GM18507 (cell line): ENCODE measurements at regions not wholly inside any gene's neighbourhood (a gene's known extent, or its start where the extent isn't known, plus 50 kb on each side); places are given as distances from the start of the nearest gene placed in this dataset.
"Not testable (repeated sequence)": the region's sequence is repeated elsewhere in the genome, so short reads cannot be mapped to it uniquely, and the experiment has no call there.

ENCODE experiments used
- DNase-seq: peaks from one replicate; pipeline ENCODE4 v3.0.0; 2011; ENCODE audit warnings: low read depth; ENCODE audit not compliant: insufficient read length; ENCODE audit errors: extremely low spot score
- FAIRE-seq: peaks from 2 replicates; lab custom pipeline; 2011; peaks lifted over from hg19 to GRCh38; lab: Jason Lieb, UNC

DNA sequence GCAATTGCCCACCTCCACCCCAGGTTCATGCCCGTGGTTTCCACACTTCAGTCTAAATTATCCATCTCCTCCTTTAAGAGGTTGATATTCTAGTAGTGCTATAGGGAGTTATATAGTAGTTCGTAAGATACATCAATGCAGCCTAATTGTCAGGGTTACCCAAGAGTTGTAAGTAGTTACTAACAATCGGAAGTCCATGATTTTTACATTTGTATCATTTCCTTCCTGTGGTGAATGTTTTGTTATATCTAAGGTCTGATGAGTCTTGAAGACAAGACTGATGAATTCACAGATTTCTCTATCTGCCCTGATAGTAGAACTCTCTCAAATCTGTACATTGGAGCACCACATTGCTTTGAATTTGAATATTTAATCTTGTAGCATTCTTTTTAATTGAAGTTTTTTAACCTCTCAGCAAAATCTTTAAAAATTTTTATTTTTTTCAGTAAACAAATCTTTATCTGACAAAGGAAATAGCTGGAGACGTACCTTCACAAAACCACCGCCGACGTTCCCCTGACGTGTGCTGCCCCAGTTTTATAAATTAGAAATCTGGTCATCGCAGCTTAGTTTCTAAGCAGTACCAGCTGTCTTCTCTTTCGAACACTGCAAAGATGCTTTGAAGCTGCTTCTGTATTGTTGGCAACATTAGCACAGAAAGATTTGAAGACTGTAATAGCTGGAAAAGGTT, 264.5 kb downstream of the SOCS6 start:
- no peak for FAIRE-seq
- no peak for DNase-seq

DNA sequence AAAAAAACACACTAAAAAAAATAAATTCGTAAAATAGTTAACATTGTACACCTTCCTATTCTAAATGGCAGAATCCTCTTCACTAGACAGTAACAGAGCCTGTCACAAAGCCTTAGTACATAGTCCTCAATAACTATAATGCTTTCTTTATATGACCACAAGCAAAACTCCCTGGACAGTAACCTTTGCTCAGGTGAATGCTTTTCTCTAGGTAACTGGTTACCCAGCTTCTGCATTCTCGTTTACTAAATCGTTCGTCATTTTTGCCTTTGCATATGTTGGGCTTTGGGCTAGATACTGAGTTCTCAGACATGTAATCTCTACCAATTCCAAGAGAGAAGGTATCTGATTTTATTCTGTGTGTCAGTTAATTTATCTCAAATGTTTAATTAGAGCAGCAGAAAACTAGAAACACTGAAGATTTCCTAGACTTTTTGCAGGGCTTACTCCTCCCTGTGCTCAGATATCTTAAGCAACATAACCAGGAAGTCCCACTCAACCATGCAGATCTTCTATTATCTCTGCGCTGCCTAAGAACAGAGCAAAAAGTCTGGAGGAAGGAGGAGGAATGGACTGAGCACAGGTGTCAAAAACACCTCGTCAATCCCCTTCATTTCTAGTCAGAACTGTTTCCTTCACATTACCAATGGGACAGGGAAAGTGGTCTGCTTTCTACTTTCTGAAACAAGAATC, 247.7 kb downstream of the SOCS6 start:
- DNase-seq (no peak), FAIRE-seq (no peak)

DNA sequence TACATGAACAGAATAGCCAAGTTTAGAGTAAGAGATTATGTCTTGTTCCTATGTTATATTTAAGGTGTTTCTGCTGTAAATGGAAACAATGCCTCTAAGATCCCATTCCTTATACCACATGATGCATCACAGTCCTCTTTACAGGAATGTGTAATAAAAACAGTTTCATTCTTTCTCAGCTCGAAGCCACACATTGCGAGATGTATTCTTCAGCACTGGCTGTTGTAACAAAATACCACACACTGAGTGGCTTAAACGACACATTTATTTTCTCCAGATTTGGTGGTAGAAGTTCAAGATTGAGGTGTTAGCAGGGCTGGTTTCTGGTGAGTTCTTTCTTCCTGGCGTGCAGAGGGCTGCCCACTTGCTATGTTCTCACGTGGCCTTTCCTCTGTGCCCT, 246.2 kb downstream of the SOCS6 start:
- FAIRE-seq: no peak
- no peak for DNase-seq

DNA sequence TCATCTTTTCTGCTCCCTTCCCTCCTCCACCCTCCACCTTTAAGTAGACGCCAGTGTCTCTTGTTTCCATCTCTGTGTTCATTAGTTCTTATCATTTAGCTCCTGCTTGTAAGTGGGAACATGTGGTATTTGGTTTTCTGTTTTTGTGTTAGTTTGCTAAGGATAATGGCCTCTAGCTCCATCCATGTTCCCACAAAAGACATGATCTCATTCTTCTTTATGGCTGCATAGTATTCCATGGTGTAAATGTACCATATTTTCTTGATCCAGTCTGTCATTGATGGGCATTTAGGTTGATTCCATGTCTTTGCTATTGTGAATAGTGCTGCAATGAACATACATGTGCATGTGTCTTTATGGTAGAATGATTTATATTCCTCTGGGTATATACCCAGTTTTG, 236.5 kb downstream of the SOCS6 start:
- not testable (repeated sequence) for FAIRE-seq, DNase-seq

DNA sequence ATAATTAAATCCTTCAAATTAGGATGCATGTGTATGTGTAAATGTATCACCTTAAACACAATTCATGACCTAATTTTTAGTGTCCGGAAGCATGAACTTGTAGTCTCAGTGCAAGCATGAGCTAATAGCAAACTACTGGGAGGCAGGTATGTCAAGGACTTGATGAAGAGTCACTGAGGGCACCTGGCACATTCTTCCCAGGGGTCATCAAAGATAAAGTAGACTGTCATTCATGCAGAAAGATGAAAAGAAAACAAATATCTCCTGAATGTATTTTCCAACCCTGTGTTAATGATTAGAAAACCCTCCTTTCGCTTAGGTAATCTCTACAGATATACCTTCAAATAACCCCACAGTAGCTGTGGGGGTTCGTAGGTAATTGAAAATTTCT, 234.9 kb downstream of the SOCS6 start:
- DNase-seq: no peak
- no peak for FAIRE-seq

DNA sequence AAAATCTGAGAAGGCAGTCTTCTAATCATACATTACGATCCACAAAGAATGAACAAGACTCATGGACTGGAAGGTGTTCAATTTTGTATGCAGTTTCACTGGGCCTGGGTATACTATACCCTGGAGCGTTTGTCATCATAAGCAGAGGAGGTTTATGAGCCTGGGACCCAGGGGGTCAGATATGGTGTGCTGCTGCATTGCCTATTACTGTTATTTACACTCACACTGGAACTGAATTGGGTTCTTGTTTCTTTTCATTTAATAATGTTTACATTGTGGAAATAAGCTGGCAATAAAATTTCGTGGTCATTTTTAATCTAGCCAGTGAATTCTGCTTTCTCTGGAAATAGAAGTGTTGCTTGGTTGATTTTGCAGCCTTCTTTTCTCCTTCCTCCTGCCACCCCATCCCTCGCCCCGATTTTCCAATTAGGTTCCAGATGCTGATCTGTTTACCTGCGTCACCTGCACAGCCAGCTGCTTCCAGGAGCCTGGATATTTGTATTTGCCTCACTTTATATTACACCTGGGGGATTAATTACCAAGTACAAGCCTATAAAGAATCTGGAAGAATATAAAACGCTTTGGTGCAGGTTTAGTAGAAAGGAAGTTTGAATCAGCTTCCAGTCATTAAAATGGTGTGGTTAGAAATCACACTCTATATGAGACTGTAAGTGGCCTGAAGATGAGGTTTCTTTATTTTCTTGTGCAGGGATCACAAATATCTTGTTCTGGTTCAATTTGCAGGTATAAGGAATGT, 234.4 kb downstream of the SOCS6 start:
- no peak for DNase-seq
- no peak for FAIRE-seq

DNA sequence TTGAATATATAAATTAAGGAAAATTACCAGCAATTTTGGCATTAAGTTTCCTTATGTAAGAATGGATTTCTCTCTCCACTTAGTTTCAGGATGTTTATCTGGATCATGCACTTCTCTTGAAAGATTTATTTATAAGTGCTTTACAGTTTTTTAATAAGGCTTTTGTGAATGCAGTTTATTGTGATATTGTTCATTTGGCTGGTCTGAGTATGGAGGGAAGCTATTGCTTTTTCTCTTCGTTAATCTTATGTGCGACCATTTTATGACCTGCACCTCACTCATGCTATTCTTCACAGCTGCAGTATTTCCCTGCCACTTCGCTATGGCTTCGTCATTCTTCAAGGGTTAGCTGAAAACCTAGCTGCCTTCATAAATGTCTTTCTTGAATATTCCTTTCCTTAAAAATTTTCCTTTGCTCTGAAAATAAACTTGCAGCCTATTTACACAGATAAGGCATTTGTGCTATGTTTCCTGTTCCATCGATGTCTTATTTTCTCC, 233.4 kb downstream of the SOCS6 start:
- FAIRE-seq (no peak), DNase-seq (no peak)

DNA sequence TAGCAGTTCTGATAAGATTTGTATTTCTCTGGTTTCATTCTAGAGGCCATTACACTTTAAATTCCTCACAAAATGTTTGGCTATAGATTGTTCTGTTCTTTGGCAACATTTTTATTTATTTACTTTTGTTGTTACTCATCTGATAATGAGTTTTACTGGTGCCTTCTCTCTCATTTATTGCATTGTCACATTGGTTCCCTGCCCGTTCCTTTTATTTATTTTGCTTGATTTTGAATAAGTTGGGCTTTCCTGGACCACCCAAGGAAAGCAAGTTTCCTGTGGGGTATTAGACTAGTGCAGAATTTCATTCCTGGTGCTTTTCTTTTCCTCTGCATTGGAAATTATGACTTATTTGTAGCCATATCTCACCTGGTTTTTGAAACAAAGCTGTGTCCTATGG, 232.0 kb downstream of the SOCS6 start:
- FAIRE-seq: no peak
- DNase-seq: no peak

DNA sequence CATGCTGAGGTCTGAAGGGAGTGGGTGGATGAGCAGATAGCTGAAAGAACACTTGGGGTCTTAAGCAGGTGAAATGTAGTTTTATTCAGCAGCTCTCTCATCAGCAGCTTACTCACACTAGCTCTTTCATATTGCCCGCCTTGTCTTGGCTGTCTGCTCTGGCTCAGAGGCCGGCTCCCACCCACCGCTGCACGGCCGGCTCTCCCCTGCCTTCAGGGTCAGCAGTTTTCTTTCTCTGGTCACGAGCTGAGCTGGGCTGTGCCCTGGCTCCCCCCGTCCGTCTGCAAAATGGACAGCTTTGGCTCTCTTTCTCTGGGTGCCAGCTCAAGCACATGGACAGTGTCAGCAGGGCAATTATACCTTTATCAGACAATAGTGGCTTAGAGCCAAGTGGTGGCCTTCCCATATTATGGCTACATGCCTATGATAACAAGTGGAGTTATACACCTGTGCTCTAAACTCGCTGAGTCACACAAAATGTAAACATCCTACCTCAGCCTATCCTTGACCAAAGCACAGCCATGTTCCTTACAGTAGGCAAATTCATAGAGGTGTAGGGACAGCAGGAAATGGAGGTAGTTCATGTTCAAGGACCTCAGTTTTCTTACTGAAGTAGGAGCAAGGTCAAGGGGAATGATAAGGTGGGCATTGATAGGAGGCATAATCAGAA, 224.8 kb downstream of the SOCS6 start:
- no peak for FAIRE-seq

DNA sequence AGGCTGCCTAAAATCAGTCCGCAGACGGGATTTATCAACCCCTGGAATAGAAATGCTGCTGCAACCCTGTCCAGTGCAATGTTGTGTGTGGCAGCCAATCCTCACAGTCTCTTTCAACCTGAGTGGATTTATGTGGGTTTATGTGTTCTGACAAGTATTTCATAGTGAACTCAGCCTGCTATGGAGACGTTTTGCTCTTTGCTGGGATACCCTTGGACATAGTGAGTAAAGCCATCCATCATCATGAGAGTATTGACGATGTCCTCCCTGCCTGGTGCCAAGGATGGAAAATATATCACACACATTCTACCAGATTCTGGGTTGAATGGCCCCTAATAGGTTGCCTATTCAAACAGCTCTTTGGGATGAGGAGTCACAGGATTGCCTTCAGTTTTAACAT, 219.1 kb downstream of the SOCS6 start:
- DNase-seq: no peak
- FAIRE-seq: no peak

More for the DNA sequence above, 224.8 kb downstream of the SOCS6 start:
- DNase-seq: no peak

DNA sequence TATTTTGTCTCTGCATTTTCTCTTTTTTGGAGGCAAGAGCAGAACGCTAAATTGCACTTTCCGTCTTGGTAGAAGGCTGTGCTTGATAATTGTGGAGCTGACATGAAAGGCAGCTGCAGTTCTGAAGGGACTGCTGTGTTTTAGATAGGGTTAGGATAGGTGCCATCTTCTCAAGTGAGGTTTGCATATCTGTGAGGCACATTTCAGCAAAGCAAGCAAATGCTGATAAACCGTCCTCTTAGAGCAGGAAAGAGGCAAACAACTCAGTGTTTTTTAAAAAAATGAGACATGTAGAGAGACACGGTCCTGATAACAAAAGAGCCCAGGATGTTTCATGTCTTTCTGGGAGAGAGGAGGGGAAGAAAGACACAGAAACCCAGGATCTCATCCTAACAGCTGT, 217.7 kb downstream of the SOCS6 start:
- FAIRE-seq: no peak
- no peak for DNase-seq

DNA sequence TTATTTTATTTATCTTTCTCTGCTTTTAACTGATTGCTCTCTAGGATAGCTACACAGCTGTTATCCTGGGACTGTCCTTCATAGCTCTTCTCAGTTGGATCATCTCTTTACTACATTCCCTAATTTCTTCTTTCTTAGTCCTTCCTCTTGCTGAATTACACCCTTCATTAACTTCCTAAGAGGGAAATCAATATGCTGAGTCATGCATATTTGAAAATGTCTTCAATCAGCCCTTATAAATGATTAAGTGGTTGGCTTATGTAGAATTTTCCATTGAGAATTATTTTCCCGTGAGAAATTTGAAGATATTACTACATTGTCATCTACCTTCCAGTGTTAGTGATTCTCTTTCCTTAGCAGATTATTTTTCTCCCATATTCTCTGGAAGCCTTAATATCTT, 214.2 kb downstream of the SOCS6 start:
- FAIRE-seq (no peak), DNase-seq (no peak)

DNA sequence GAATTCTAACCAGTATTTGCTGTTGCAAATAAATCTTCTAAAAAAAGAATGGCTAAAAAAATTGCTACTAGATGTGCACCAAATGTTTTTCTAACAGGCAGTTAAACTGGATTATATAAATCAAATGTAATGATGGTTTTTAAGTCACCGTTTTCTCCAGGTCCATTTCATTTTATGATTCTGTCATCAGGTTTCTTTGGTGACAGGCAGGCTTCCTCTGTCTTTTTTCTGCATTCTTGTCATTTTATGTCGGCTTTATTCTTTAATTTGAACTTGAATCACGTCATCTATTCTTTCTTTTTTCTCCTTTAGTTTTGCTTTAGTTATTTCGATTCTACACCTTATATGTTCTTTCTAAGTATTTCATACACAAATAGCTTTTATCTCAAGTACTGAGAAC, 212.5 kb downstream of the SOCS6 start:
- FAIRE-seq (no peak), DNase-seq (no peak)

DNA sequence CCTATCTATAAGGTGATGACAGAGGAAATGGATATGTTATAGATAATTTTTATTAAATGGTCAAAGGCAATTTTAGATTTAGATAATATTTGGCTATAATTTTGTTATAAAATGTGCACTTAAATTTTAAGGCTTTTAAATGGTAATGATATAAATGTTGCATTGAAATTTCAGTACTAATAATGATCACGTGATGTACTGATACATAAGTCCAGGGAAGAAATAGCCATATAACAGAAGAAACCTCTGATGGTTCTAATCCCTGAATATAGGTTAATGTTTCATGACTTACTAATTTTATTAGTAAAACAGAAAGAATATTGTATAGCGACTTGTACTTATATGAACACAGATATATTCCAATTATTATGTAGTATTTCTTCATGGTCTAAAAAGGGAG, 211.9 kb downstream of the SOCS6 start:
- DNase-seq (no peak), FAIRE-seq (no peak)

DNA sequence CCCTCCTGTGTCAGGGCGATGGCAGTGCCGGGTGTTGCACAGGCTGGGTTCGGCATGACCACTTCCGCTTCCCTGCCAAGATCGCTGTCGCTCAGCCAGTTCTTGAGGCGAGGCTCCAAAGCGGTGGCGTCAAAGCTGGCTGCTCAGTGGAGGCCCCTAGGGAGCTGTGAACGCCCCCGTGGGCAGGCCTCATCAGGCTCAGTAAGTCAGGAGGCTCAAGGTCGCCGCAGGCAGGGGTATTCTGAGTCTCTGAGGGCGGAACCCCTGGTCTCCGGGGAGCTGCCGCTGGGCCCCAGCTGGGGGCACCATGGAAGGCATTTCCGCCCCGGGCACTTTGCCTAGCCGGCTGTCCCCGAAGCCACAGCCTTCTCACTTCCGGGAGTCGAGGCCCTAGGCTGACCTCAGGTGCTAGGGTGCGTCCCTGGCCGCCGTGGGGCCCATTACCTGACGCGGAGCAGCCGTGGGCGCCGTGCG, 210.4 kb downstream of the SOCS6 start:
- FAIRE-seq (no peak), DNase-seq (no peak)

DNA sequence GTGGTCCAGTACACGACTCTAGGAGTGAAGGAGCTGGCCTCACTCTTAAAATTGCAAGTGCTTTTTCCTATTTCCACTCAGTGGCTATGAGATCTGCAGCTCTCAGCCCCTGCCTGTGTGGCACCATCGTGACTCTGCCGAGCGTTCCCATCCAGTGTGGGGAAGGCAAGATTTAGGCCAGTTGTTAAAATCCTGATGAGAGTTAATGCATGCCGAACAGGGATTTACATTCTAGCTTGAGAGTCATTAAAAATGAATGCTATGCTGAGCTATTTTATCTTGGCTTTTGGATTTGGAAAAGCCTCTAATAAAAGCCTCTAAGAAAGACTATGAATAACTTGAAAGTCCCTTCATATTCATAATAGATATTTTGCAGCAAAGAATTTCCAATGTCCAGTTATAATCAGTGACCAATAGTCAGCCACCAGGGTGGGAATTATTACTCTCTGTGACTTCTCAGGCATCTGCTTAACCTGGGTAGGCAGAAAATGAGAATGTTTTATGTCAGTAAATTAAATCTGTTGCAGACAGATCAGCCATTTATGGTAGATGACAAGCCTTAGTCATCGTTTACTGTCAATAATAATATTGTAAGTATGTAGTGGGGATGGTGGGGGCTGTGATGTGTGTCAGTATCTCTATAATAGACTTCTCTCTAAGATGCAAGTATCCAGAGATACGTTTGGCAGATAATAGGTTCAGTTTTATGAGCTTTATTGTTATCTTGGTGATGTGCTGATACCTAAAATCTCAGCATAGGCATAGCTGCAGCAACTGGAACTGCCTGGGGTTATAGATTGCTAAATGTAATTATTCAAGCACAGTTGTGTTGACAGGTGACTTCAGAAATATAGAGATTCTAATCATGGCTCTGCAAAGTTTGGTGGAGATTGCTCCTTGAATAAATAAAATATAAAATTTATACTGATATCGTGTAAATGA, 207.8 kb downstream of the SOCS6 start:
- FAIRE-seq: no peak

DNA sequence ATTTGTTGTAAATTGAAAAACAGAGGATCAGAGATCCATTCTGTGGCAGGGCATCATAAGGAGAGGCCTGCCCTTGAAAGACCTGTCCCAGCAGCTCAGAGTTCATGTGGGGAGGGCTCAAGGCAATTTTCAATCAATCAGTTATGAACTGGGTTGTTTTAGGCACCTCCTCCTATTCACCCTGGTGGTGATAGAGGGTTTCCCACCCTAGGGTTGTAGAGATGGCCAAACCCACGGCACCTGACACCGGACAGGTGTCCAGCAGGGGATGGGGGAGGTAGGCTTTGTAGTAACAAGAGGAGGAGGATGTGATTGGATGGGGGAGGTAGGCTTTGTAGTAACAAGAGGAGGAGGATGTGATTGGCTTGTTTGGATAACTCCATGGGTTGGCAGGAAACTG, 205.7 kb downstream of the SOCS6 start:
- DNase-seq: no peak
- FAIRE-seq: no peak

More for the DNA sequence above, 207.8 kb downstream of the SOCS6 start:
- no peak for DNase-seq

DNA sequence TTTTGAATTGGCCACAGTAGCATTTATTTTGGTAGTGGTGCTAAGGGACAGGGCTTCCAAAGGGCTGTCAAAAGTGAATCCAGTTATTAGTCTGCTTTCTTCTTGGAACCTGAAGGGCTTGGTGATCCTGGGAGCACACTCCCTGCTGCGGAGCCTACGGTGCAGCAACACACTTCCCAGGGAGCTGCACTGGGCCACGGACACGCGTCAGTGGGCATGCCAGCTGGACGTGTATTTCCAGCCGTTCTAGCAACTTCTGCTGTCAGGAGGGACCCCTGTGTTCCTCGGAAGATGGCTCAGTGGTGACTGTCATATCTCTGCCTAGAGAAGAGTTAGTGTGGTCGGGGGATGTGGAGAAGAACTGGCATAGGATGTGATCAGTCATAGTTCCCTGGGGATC, 204.6 kb downstream of the SOCS6 start:
- DNase-seq (no peak), FAIRE-seq (no peak)
